IPS DF 4.7 (cell line): ENCODE measurements at regions not wholly inside any gene's neighbourhood (a gene's known extent, or its start where the extent isn't known, plus 50 kb on each side); places are given as distances from the start of the nearest gene placed in this dataset.

ENCODE experiments used
- DNase-seq: peaks from one replicate; pipeline ENCODE4 v3.0.0-alpha.2; 2013; ENCODE audit warnings: low spot score; ENCODE audit errors: extremely low read depth

DNA sequence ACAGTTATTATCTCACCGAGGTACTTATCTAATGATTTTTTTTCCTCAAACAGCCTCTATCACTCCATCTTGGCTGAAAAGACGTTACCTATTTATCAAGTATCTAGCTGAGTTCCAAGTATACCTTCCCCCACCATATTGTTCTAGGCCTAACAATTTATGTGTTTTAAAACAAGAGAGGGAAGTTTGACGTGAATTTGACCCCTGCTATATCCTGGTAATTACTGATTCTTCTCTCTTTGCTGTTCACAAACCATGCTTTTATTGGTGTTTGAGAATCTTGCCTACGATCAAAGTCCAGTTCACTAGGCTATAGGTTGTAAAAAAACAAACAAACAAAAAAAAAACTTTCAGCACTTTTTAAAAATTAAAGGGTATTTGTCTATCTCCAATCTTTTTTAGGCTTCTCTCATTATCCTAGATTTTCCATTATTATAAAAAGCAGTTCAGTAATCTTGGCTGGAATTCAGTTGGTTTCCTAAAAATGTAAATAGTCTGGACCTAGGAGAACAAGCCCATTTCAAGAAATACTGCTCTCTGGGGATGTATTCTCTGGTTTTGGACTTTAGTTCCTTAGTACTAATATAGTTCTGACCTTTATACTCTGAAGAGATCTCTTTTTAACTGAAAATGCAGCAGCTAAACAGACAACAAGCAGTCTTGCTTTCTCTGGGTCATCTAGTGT is 505.4 kb downstream of the CPS1 start:
- no peak for DNase-seq

DNA sequence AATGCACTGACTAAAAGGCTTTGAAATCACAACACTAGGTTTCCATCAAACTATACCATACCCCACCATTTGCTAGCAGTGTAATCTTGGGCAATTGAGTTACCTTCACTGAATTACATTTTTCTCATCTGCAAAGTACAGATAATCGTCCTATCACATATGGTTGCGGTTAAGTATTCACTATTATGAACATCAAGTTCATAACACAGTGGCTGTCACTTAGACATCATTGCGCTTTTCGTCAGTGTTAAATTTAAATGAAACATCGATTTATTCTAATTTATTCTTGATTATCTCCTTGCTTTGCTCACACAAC is 505.9 kb downstream of the CPS1 start:
- DNase-seq = no peak

DNA sequence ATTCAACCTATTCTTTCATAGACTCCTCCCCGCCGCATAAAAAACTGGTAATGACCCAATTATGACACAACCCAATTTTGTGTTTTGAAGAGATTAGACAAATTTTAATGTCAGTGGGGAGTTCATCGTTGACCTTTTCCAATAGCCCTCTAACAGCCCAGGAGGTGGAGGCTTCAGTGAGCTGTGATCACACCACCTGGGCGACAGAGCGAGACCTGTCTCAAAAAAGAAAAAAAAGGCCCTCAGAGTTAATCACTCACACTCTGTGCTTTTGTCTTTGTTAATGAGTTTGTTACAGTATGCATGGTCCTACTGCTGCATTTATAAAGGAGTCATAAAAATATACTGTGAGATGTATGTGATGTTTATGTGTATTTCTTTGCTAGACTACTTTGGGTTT is 510.6 kb downstream of the CPS1 start:
- no peak for DNase-seq

DNA sequence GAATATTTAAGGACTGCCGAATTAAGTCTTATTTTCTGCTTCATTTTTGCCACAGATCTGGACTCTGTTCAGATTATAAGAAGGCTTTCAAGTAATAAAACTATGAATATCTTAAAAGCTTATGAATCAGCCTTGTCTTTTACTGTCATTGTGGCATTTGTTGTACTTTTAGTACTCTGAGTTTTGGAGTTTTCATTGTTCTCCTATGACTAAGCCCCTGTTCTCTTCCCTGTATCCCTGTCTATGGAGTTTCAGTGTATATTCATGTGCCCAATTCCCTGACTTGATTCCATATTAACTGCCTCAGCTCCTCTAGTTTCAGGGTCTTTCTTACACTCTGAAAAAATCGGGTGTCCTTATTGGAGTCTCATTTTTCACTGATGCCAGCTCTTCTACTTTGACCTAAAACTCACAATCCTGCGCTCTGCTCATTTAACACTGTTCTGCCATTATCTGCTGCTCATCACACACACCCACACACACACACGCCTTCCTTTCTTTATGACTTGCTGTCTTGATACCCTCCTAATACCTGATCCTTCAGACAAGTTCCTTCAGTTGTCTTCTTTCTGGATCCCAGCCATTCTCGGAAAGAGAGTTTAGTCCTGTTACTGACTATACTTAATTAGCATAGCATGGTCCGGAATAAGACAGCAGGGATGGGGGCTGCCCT is 511.8 kb downstream of the CPS1 start:
- DNase-seq = no peak

DNA sequence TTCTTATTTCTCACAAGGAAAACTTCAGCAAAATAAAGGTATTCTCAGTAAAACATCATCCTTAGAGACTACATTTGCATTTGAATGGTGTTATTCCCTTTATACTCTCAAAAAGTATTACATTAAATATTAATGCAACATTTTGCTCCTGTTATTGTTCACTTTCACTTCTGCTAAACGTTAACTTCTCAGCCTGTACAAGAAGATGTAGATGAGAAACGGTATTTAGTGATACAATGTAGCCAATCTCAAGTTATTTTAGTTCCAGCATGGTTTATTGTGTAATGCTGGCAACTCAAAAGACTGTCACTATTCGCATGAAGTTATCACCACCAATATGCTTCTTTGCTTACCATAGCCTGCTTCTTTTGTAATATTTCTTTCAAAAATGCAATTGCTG is 514.1 kb downstream of the CPS1 start:
- DNase-seq = no peak

DNA sequence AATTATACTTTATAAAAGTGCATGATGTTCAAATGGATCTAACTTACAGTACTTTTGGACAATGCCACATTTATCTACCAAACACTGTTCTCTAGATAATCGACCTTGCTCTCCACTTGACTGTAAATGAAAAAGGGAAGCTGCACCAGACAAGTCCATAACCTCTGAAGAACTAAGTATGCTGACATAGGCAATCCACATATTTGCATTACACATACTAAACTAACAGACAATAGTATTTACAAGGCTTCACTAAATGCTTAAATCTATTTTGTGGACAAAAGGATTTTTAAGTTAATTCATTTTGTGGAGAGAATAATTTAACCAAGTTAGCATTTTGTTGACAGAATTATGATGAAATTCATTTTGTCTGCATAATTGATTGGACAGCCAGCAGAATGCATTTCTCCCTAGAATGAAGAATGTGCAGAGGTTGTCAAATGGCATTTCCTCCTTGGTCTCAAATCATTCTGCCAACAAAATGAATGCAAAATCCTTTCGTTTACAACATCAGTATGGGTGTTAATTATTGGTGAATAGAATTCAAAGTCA is 520.9 kb downstream of the CPS1 start:
- DNase-seq = no peak

DNA sequence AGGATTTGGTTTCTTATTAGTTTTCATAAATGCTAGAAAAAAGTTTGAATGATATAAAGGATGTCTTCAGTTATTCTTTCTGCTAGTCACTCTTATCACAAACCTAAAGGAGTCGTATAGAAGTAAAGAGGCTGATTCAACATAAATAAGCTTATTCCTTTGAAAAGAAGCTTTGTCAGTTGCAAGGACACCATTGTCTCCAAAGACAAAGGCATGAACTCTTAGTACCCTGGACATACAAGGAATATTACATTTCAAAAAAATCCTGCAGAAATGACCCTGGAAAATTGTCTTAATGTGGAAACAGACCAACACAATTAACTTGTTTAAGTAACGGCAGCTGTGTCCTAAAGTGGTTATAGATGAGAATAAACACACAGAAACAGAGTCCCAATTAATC is 528.0 kb downstream of the CPS1 start:
- no peak for DNase-seq

DNA sequence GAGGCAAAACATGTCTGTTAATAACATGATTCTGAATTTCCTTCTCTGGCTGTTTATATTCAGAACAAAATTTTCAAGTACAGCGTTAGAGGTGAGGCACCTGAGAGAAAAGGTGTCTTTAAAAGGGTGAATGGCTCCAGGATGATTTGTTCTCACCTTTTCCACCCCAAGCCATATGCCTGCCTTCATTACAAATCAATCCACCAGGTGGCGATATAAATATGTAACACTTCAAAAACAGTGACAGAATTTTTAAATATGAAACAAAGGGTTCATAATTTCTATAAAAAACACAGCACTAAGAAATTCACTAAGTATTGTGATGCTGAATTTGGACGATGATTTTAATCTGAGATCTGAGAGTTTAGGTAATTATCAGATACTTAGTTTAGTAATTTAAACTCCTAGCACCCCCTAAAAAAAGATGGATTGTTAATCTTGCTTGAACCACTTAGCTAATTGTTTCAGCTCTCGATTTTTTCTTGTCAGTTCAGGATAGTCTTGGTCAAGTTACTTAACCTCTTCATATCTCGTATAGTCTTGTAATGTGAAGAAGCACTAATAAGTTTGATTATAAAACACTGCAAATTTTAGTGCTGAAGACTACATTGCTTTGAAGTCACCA is 528.8 kb downstream of the CPS1 start:
- DNase-seq = peak; percentile 14

DNA sequence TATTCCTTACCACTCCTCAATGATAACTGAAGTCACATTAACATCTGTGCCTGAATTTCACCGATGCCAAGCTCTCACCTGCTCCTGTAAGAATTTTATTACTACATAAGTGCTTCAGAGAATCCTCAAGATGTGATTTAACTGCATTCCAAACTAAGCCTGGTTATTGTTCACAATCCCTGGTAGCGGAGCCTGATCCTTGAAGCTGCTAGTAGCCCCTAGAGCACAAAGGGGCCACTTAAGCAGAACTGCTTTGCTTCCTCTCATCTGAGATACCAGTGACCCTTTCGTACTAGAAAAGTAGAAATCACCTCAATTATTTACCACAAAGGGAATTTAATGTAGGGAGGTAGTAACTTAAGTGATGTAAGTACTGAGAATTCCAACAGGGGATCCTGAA is 529.6 kb downstream of the CPS1 start:
- no peak for DNase-seq

DNA sequence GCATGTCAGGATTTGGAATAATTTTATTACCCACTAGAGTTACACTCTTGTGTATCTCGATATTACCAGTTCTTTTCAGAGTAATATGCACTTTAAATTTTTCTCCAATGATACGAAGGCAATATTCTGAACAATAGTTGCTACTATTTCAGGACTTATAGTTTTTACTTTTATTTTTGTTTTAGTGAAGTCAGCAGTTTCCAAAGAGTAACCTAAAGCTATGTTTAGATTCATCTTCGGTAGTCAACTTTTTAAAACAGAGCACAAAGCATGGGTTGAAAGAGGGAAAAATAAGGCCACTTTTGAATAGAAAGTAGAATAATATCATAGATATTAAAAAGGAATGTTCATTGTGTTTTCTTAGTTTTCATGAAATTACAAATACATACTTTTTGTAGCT is 532.7 kb downstream of the CPS1 start:
- no peak for DNase-seq

DNA sequence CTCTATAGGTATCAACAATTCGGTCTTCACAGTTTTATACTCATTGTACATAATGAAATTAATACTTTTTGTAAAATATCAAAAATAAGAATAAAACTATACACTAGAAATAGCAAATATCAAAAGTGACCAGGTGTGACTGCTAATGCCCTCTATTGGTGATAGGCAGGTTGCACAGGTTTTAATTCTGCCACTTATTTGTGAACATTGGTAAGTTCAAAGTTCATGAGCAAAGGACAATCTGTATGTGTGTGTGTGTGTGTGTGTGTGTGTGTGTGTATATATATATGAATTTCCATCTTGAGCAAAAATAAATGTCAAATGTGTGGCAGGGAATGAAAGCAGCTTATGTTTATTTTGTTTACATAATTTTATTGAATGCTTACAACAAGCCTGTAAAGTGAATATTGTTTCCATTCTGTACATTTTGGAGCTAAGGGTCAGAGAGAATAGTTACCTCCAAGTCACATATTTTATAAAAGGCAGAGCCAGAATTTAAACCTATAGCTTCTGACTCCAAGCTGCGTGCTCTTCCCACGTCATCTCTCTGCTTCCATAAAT is 537.4 kb downstream of the CPS1 start:
- no peak for DNase-seq

DNA sequence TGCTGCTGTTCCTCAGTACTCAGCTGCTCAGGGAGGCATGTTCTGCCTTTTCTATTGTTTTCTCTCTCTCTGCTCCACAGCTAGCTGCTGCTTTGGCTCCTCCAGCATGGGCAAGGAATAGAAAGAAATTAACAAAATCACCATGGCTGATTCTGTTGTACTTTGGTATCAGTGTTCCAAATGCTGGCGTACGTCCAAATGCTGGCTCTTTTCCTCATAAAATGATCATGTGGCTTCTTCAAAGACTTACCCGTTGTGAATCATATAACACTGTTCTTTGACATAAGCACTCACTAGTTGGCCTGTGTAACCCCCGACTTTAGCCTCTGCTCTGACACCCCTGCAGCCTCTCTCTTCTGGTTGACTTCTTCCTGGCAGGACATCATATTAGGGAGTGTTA is 547.6 kb downstream of the CPS1 start:
- DNase-seq = no peak

DNA sequence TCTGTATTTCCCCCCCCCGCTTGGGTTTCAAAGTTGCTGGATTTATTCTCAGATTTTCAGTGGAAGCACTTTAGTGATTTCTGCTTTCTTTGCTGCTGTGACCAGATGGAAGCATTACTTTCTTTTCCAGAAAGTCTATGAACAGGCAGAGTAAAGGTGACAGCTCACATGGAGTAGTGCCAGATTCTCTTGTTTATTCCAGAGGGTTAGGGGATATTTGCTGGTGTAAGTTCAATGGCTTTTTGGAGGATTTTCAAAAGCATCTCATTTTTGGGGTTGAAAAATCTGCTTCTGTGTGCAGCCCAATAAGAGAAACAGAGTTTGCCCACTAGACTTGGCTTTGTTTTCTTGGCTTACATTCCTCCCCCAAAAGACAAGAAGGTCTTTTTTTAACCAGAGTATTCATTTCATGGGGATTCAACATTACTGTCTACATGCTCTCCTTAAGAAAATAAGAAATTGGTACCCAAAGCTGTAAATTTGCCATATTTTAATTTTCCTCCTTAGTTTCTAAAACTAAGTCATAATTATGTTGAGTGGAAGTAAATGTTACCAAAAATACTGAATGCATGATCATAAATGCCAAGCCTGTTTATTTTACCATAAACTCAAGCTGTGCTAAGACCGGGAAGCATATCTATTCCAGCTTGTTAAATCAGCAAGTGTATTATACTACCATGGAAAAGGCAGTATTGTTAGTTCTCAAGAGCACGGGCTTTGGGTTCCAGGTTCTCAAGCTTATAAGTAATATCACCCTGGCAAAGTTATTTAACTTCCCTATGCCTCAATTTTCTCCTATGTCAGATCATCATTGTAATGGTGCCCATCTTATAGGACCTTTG is 557.2 kb downstream of the CPS1 start:
- DNase-seq = no peak

DNA sequence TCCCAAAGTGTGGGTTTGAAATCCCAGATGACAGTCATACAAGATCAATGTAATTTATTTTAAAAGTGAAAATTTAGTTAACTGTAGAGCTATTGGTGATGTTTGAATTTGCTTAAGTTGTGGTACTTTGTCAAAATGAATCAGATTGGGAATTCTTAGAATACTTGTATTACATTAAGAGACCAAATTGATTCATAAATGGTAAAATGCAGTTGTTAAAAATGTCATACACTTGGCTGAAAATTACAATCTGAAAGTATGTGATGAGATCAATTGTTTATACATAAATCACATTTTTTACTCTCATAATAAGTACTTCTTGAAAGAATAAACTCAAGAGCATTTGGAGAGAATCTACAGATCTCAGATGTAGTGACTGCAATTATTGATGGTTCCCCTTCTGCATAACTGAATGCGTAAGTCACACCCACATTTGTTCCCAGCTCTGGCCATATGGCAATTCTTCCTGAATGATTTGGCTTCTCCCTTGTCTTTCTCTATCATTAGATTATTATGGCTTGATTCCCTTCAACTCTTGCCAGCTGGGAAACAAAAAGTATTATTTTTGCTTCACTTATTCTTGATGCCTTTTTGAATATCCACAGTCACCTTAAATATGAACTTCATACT is 558.5 kb downstream of the CPS1 start:
- DNase-seq = no peak

DNA sequence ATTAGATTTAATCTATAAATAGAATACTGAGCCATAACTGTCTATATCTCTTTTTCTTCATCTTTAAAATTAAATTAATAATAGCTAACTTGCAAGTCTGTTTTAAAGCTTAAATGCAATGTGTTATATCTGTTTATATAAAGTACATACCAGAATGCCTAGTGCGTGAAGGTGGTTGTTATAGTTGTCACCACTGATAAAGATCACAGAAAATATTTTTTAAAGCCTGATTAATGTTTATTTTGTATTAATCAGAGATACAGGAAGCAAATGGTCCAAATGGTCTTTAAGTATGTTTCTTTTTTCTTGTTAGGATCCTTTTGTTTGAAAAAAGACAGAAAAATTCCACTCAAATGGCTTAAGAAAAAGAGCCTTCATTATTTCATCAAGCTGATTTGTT is 560.6 kb downstream of the CPS1 start:
- no peak for DNase-seq

DNA sequence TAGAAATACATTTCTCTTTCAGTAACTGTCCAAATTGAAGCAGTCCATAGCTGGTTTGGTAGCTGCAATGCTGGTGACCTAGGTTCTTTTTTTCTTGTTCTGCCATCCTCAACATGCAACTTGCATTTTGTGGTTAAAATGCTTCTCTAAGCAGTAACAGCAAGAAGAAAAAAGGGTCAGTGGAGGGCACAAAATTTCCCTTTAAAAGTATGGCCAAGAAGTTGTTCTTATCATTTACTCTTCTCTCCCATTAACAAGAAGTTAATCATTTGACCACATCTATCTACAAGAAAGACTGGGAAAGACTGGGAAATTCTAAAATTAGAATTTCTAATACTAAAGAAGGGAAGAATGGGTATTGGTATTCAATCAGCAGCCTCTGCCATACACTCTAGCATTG is 569.9 kb downstream of the CPS1 start:
- no peak for DNase-seq

DNA sequence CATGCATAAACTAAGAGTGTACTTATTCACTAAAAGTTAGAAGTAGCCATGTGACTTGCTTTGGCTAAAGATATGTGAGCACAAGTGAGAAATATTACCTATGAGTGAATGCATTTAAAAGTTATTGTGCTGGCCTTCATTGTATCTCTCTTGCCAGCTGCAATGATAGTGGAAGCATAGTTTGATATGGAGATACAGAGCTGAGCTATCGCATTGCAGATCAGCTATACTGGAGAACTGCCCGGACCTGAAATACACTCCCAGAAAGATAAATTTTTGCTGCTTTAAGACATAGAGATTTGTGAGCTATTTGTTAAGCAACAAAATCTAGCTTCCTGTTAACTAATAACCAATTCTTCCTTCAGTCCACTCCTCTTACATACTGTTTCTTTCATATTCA is 571.1 kb downstream of the CPS1 start:
- DNase-seq = no peak

DNA sequence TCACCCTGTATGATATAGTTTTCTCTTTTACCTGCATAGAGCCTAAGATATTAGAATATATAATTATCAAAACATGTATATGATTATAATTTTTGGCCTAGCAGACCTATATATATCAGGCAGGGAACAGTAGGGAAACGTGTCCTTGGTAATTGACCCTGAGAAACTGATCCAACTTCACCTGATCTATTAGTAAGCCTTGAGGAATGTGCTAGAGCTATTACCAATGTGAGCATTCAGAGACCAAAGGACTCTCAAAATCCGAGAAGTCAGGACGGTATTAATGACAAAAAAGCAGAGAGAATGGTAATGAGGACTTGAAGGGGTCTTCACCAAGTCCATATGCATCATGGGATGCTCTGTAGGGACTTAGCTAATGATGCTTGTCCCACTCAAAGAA is 571.9 kb downstream of the CPS1 start:
- no peak for DNase-seq

DNA sequence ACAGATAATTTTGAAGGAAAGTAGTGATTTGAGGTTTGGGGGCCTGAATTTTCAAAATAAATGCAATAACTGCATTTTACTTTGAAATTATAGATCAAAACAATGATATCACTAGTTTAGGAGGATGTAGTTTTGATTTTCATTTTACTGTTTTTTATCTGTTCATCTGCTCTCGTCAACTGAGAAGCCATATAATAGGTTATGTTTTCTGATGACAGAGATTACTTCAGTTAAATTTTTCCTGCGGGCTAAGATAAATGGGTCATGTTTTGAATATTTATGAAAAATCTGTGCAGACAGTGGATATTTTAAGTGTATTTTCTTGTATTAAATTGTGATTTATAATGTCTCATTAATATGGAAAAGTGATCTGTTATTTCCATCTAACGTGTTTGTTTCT is 573.4 kb downstream of the CPS1 start:
- no peak for DNase-seq

DNA sequence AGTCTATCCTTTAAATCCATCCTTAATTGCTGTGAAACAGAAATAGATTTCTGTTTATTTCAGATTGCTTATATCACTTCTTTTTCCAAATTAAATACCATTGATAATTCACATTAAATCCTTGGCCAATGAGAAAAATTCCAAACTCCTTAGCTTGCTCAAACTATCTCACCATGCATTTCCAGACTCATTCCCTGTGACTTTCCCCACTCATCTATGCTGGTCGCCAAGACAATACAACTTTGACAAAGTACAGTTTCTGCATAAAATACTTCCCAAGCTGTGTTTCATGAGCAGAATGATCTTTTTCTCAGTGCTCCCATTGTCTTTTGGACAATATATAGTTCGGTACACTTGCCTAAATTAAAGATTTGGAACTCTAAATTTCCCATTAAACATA is 575.6 kb downstream of the CPS1 start:
- DNase-seq = no peak

DNA sequence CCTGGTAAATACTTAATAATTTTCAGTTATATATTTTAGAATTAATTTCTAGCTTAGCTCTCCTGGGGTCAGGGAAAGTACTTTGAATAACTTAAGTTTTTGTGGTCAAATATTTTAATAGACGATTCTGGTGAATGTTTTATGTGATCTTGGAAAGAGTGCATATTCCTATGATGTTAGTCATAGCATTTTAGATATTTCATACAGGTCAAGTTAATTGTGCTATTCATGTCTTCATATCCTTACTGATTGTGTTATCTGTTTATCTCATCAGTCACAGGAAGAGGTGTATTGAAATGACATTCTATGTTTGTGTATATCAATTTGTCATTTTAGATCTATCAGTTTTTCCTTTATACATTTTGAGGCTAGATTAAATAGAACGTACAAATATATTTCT is 576.2 kb downstream of the CPS1 start:
- DNase-seq = no peak
